Esophagus squamous epithelium (tissue), 4 donors: ENCODE measurements at regions not wholly inside any gene's neighbourhood (a gene's known extent, or its start where the extent isn't known, plus 50 kb on each side); places are given as distances from the start of the nearest gene placed in this dataset.
A peak's percentile ranks its signal among the peaks of the same experiment; 100 is the strongest.

ENCODE experiments used
- POLR2A ChIP-seq, 4 donors: fragments of 450-650 bp; IDR thresholded peaks; one replicate each; pipeline ENCODE4 v1.6.1; 2017; ENCODE audit warnings: antibody characterized with exemption in 4 of 4, mild to moderate bottlenecking in 4 of 4, moderate library complexity in 3 of 4
- TF ChIP-seq, protein P1 (sequence below), 6 experiments: fragments of 450-650 bp in 4 of 6; fragments of 200-600 bp in 2 of 6; sonication (generic) in 2 of 6; IDR thresholded peaks; one replicate each; pipeline ENCODE4 v1.5.1; 2016 to 2019; ENCODE audit warnings: antibody characterized with exemption in 6 of 6, mild to moderate bottlenecking in 4 of 6, moderate library complexity in 4 of 6

GRCh38 chr18:78192054-78192453 lies 787.6 kb upstream of the SALL3 start:
- TF ChIP-seq, protein P1, sequence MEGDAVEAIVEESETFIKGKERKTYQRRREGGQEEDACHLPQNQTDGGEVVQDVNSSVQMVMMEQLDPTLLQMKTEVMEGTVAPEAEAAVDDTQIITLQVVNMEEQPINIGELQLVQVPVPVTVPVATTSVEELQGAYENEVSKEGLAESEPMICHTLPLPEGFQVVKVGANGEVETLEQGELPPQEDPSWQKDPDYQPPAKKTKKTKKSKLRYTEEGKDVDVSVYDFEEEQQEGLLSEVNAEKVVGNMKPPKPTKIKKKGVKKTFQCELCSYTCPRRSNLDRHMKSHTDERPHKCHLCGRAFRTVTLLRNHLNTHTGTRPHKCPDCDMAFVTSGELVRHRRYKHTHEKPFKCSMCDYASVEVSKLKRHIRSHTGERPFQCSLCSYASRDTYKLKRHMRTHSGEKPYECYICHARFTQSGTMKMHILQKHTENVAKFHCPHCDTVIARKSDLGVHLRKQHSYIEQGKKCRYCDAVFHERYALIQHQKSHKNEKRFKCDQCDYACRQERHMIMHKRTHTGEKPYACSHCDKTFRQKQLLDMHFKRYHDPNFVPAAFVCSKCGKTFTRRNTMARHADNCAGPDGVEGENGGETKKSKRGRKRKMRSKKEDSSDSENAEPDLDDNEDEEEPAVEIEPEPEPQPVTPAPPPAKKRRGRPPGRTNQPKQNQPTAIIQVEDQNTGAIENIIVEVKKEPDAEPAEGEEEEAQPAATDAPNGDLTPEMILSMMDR (IDR thresholded peaks at IDR 0.05): peak in 4 of 6 experiments; percentile 19 to 67 (median 34)
- TF ChIP-seq POLR2A (IDR thresholded peaks at IDR 0.05): no peak
